ENCODE measurements at regions not wholly inside any gene's neighbourhood (a gene's known extent, or its start where the extent isn't known, plus 50 kb on each side); places are given as distances from the start of the nearest gene placed in this dataset.

GRCh38 chr12:97005174-97005573 is 98.1 kb downstream of the NEDD1 start:
- Histone ChIP-seq H3K4me3 (replicated peaks in 1 of 3; ENCODE audit: insufficient read depth in 1 of 3, low read depth in 2 of 3, low read length in 3 of 3) (no peak overlapping the region), H3K9ac (ENCODE audit: insufficient read depth, low read depth, low read length) (no peak overlapping the region), H3K79me2 (ENCODE audit: insufficient read depth, low read length) (no peaks in the 10 kb centered on the region), H2AFZ (ENCODE audit: low read length) (no peak overlapping the region), H4K20me1 (ENCODE audit: insufficient read depth, low read length) (no peaks in the 10 kb centered on the region), H3K27ac (ENCODE audit: extremely low read length, insufficient read depth, low read length) (no peak overlapping the region), H3K4me1 (ENCODE audit: insufficient read depth, low read length) (no peaks in the 10 kb centered on the region), H3K9me3 (ENCODE audit: low read length) (no peaks in the 10 kb centered on the region), H3K4me2 (ENCODE audit: low read depth, low read length) (no peak overlapping the region), H3K36me3 (replicated peaks in 1 of 2; ENCODE audit: control insufficient read depth in 1 of 2, insufficient read depth in 2 of 2, low read length in 2 of 2) (no peaks in the 10 kb centered on the region), H3K27me3 (ENCODE audit: control insufficient read depth in 1 of 2, insufficient read depth in 2 of 2, low read length in 2 of 2) (no peaks in the 10 kb centered on the region)
- CTCF ChIA-PET (ENCODE audit: low intra/inter-chr PET ratio, low total read pairs) = no interaction called here
- DNase-seq (ENCODE audit: low spot score) = no peak
- in situ Hi-C loops (cut with HindIII; ENCODE audit: extremely low pct_ligation_motif_present, low pct_unique_long_range_greater_than_20kb) = no loop called here
- FAIRE-seq = no peak
- no TSS peak for BruUV-seq (replicated peaks)
- POLR2A ChIA-PET = no interaction called here
- intact Hi-C loops (cut with micrococcal nuclease; ENCODE audit: unreplicated experiment) = no loop called here
- WGBS (ENCODE audit: low lambda C conversion rate) = 4% methylated on average over 1 of the region's 1 CpG
- no peak for TF ChIP-seq ZFP37 (CRISPR knock-in tag; IDR thresholded peaks at IDR 0.05; ENCODE audit: borderline replicate concordance)
- TF ChIP-seq SRF (IDR thresholded peaks at IDR 0.05; ENCODE audit: low read depth, low read length) = no peak
- TF ChIP-seq TMF1 (CRISPR knock-in tag; IDR thresholded peaks at IDR 0.05; ENCODE audit: low read depth) = no peak
- no peak for TF ChIP-seq ZNF761 (CRISPR knock-in tag; conservative IDR thresholded peaks at IDR 0.05)
- TF ChIP-seq ZNF282 (IDR thresholded peaks at IDR 0.05; ENCODE audit: partially characterized antibody) = no peak
- TF ChIP-seq, protein P1, sequence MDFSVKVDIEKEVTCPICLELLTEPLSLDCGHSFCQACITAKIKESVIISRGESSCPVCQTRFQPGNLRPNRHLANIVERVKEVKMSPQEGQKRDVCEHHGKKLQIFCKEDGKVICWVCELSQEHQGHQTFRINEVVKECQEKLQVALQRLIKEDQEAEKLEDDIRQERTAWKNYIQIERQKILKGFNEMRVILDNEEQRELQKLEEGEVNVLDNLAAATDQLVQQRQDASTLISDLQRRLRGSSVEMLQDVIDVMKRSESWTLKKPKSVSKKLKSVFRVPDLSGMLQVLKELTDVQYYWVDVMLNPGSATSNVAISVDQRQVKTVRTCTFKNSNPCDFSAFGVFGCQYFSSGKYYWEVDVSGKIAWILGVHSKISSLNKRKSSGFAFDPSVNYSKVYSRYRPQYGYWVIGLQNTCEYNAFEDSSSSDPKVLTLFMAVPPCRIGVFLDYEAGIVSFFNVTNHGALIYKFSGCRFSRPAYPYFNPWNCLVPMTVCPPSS (IDR thresholded peaks at IDR 0.05) = no peak
- no peak for TF ChIP-seq ZNF121 (CRISPR knock-in tag; IDR thresholded peaks at IDR 0.05)
- TF ChIP-seq ERF (CRISPR knock-in tag; IDR thresholded peaks at IDR 0.05) = no peak
- no peak for TF ChIP-seq ZFP82 (CRISPR knock-in tag; IDR thresholded peaks at IDR 0.05; ENCODE audit: borderline replicate concordance)
- TF ChIP-seq FOXM1 (CRISPR knock-in tag; IDR thresholded peaks at IDR 0.05) = no peak
- no peak for TF ChIP-seq ZNF251 (CRISPR knock-in tag; IDR thresholded peaks at IDR 0.05)
- no peak for TF ChIP-seq HES4 (CRISPR knock-in tag; IDR thresholded peaks at IDR 0.05; ENCODE audit: borderline replicate concordance)
- no peak for TF ChIP-seq SAP130 (CRISPR knock-in tag; IDR thresholded peaks at IDR 0.05; ENCODE audit: low read depth)
- no peak for TF ChIP-seq CREB1 (IDR thresholded peaks at IDR 0.05)
- TF ChIP-seq CREB1 (CRISPR knock-in tag; IDR thresholded peaks at IDR 0.05) = no peak
- no peak for ATAC-seq
